ENCODE measurements at regions not wholly inside any gene's neighbourhood (a gene's known extent, or its start where the extent isn't known, plus 50 kb on each side); places are given as distances from the start of the nearest gene placed in this dataset.
"Not testable (repeated sequence)": the region's sequence is repeated elsewhere in the genome, so short reads cannot be mapped to it uniquely, and the experiment has no call there.

- TF ChIP-seq CTCF (conservative IDR thresholded peaks at IDR 0.05; ENCODE audit: low read depth in 2 of 2) (no peak), POLR2AphosphoS5 (IDR thresholded peaks at IDR 0.05; ENCODE audit: low read depth) (no peak), EZH2phosphoT487 (IDR thresholded peaks at IDR 0.05; ENCODE audit: unreplicated experiment) (no peak), JUNB (IDR thresholded peaks at IDR 0.05; ENCODE audit: unreplicated experiment) (no peak), ZNF331 (CRISPR knock-in tag; IDR thresholded peaks at IDR 0.05; ENCODE audit: low read depth) (no peak), NANOG (IDR thresholded peaks at IDR 0.05; ENCODE audit: borderline replicate concordance) (no peak)
These were observed 371.1 kb downstream of the CHL1 start (continued) for GRCh38 chr3:567488-568185.

DNA sequence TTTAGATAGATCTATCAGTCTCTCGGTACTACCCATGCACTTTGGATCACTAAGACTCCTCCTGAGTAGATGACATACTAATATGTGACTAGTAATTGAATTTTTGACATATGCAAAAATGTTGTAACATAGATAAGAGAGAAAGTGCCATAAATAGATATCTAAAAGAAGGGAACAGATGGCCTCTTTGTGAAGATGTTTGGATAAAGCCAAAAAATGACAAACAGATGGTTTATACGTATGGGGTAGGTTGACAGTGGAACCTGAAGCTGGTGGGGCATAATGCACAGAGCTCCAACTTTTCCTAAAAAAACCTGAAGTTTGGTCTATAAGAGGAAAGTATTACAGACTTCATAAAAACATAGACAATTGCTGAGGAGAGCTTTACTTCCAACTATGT is 383.0 kb downstream of the CHL1 start:
- H3K4me3 Mint-ChIP-seq; H3K27me3 Mint-ChIP-seq (ENCODE audit: insufficient read depth, low read depth, poor library complexity); H3K4me1 Mint-ChIP-seq; H3K27ac Mint-ChIP-seq; H2AFZ ChIP-seq; DNase-seq (ENCODE audit: low spot score); H3K4me3 ChIP-seq; ATAC-seq; H3K27ac ChIP-seq (ENCODE audit: low read depth); H4K20me1 ChIP-seq (replicated peaks; ENCODE audit: insufficient read depth); H3K27me3 ChIP-seq (ENCODE audit: insufficient read depth); H3K9me2 ChIP-seq (ENCODE audit: insufficient read depth); H3F3A ChIP-seq (replicated peaks; ENCODE audit: low read depth); H3K4me2 ChIP-seq; H3K36me3 ChIP-seq (ENCODE audit: insufficient read depth); H3K4me1 ChIP-seq (ENCODE audit: insufficient read depth); H3K79me2 ChIP-seq (replicated peaks; ENCODE audit: insufficient read depth): not testable (repeated sequence)
- Mint-ChIP-seq H3K9me3 (peaks cover 61% of the 10 kb centered on the region), H3K36me3 (ENCODE audit: low read depth) (peaks cover 11% of the 10 kb centered on the region; the same call in 1 of the 3 replicates)

- not testable (repeated sequence) for H4K20me1 ChIP-seq (replicated peaks; ENCODE audit: insufficient read depth); H3K4me1 Mint-ChIP-seq; H3K27me3 ChIP-seq (ENCODE audit: insufficient read depth); DNase-seq (ENCODE audit: low spot score); H3K4me2 ChIP-seq; ATAC-seq; H3K36me3 ChIP-seq (ENCODE audit: insufficient read depth); H3K27ac ChIP-seq (ENCODE audit: low read depth); H3K79me2 ChIP-seq (replicated peaks; ENCODE audit: insufficient read depth); H3K4me3 Mint-ChIP-seq; H3F3A ChIP-seq (replicated peaks; ENCODE audit: low read depth); H3K4me3 ChIP-seq; H3K4me1 ChIP-seq (ENCODE audit: insufficient read depth); H3K36me3 Mint-ChIP-seq (ENCODE audit: low read depth); H3K27me3 Mint-ChIP-seq (ENCODE audit: insufficient read depth, low read depth, poor library complexity); H3K9me2 ChIP-seq (ENCODE audit: insufficient read depth); H2AFZ ChIP-seq; H3K27ac Mint-ChIP-seq
- H3K9me3 Mint-ChIP-seq: peaks cover 43% of the 10 kb centered on the region
These were observed 392.5 kb downstream of the CHL1 start for GRCh38 chr3:589066-589465.

DNA sequence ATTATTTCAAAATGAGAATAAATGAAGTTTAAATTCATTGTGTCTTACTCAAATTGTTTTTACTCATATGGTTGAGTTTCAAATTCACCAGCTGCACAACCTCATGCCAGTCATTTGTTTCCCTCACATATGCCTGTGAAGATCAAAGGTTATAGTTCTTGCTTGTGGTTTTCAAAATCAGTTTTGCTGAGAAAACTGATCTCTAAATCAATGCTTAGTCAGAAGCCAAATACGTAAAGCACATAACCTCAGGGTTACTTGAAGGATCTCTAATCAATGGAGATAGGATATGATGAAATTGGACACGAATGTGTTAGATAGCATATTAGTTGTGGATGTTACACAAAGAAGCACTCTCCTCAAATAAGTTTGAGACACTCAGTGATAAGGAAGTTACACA is 400.7 kb downstream of the CHL1 start:
- H3K36me3 Mint-ChIP-seq (ENCODE audit: low read depth); DNase-seq (ENCODE audit: low spot score); H3K4me3 ChIP-seq; ATAC-seq; H3K4me2 ChIP-seq; H3K9me2 ChIP-seq (ENCODE audit: insufficient read depth); H4K20me1 ChIP-seq (replicated peaks; ENCODE audit: insufficient read depth); H3K36me3 ChIP-seq (ENCODE audit: insufficient read depth); H3K4me3 Mint-ChIP-seq; H3K4me1 Mint-ChIP-seq; H3K27me3 Mint-ChIP-seq (ENCODE audit: insufficient read depth, low read depth, poor library complexity); H3K27ac Mint-ChIP-seq; H3K27me3 ChIP-seq (ENCODE audit: insufficient read depth); H3K79me2 ChIP-seq (replicated peaks; ENCODE audit: insufficient read depth); H3K4me1 ChIP-seq (ENCODE audit: insufficient read depth); H3F3A ChIP-seq (replicated peaks; ENCODE audit: low read depth); H3K27ac ChIP-seq (ENCODE audit: low read depth); H2AFZ ChIP-seq: not testable (repeated sequence)
- H3K9me3 Mint-ChIP-seq: peaks cover 54% of the 10 kb centered on the region

DNA sequence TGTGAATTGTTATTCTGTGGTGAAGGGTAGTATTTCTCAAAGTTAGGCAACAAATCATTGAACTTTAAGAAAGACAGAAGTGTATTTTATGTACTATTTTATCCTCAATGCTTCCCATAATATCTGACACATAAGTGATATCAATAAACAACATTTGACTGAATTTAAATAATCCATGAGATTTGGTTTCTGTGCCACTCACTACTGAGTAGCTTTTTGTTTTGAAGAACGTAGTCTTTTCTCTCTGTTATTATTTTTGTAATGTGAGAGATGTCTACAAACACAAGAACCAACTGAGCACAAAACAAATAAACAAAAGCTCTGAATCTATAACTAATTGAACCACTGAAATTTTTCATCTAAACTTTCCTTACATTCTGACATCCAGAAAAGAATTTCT is 401.2 kb downstream of the CHL1 start:
- not testable (repeated sequence) for H3K4me1 Mint-ChIP-seq; ATAC-seq; H3K36me3 Mint-ChIP-seq (ENCODE audit: low read depth); DNase-seq (ENCODE audit: low spot score); H3K4me3 ChIP-seq; H2AFZ ChIP-seq; H3K27ac ChIP-seq (ENCODE audit: low read depth); H3K79me2 ChIP-seq (replicated peaks; ENCODE audit: insufficient read depth); H3K4me3 Mint-ChIP-seq; H3K27me3 ChIP-seq (ENCODE audit: insufficient read depth); H3F3A ChIP-seq (replicated peaks; ENCODE audit: low read depth); H3K9me2 ChIP-seq (ENCODE audit: insufficient read depth); H3K36me3 ChIP-seq (ENCODE audit: insufficient read depth); H3K4me2 ChIP-seq; H3K27me3 Mint-ChIP-seq (ENCODE audit: insufficient read depth, low read depth, poor library complexity); H4K20me1 ChIP-seq (replicated peaks; ENCODE audit: insufficient read depth); H3K4me1 ChIP-seq (ENCODE audit: insufficient read depth); H3K27ac Mint-ChIP-seq
- H3K9me3 Mint-ChIP-seq: peaks cover 55% of the 10 kb centered on the region

DNA sequence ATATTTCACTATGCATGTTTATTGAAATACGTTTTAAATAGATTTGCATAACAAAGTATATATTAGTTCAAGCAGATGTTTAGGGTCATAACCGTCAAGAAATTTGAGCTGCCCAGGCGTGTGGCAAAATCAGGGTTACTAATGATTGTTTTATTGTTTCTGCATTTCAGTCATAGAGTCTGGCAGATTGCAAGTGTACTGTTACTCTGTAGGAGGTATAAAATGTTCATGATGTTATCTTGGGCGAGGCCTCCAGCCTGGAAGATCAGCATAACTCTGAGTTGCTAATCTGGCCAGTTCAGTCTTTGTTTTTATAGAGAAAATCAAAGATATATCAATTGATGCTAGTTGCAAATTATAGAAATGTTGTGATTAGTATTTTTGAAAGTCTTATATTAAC is 410.9 kb downstream of the CHL1 start:
- not testable (repeated sequence) for H4K20me1 ChIP-seq (replicated peaks; ENCODE audit: insufficient read depth); H3K9me2 ChIP-seq (ENCODE audit: insufficient read depth); H3K4me1 ChIP-seq (ENCODE audit: insufficient read depth); H2AFZ ChIP-seq; H3K79me2 ChIP-seq (replicated peaks; ENCODE audit: insufficient read depth); H3K4me3 ChIP-seq; ATAC-seq; H3K27ac Mint-ChIP-seq; DNase-seq (ENCODE audit: low spot score); H3K4me2 ChIP-seq; H3K36me3 Mint-ChIP-seq (ENCODE audit: low read depth); H3K27me3 ChIP-seq (ENCODE audit: insufficient read depth); H3F3A ChIP-seq (replicated peaks; ENCODE audit: low read depth); H3K36me3 ChIP-seq (ENCODE audit: insufficient read depth); H3K27ac ChIP-seq (ENCODE audit: low read depth); H3K4me1 Mint-ChIP-seq; H3K27me3 Mint-ChIP-seq (ENCODE audit: insufficient read depth, low read depth, poor library complexity); H3K4me3 Mint-ChIP-seq
- peaks cover 54% of the 10 kb centered on the region for H3K9me3 Mint-ChIP-seq

All from GM23338 (cell line).